Keratinocyte (primary cell): ENCODE measurements at regions not wholly inside any gene's neighbourhood (a gene's known extent, or its start where the extent isn't known, plus 50 kb on each side); places are given as distances from the start of the nearest gene placed in this dataset.

Source experiments
- CTCF ChIP-seq, 3 experiments: IDR thresholded peaks in 1 of 3; conservative IDR thresholded peaks in 1 of 3; optimal IDR thresholded peaks in 1 of 3; 2 replicates in 2 of 3; 3 replicates in 1 of 3; pipeline versions ENCODE3 to v1.5.1; 2011; ENCODE audit warnings: low read length in 3 of 3, mild to moderate bottlenecking in 3 of 3, moderate library complexity in 2 of 3, control low read depth in 1 of 3, inconsistent platforms in 1 of 3; ENCODE audit not compliant: insufficient read depth in 2 of 3; ENCODE audit errors: extremely low read depth in 1 of 3
- EZH2 ChIP-seq: IDR thresholded peaks from one replicate; pipeline ENCODE4 v1.6.1; 2012; ENCODE audit warnings: inconsistent platforms, mild to moderate bottlenecking, low read length, moderate library complexity

- TF ChIP-seq CTCF (optimal IDR thresholded peaks at IDR 0.05 in 1 of 3, IDR thresholded peaks at IDR 0.05 in 1 of 3, conservative IDR thresholded peaks at IDR 0.05 in 1 of 3; ENCODE audit: extremely low read depth in 1 of 3, insufficient read depth in 2 of 3, low read length in 3 of 3) (no peak), EZH2 (no peak)
Measured at GRCh38 chr6:15754706-15755079, 91.9 kb upstream of the DTNBP1 start.
